ENCODE measurements at regions not wholly inside any gene's neighbourhood (a gene's known extent, or its start where the extent isn't known, plus 50 kb on each side); places are given as distances from the start of the nearest gene placed in this dataset.

GRCh38 chr5:88659529-88660263, 223.3 kb downstream of the MEF2C start:
- DNase-seq (ENCODE audit: low read depth, low spot score) (no peak), FAIRE-seq (no peak), ATAC-seq (peak; percentile 43)
- no TSS peak for BruUV-seq (replicated peaks)
- H3K27me3 ChIP-seq (replicated peaks in 1 of 2; ENCODE audit: control insufficient read depth in 2 of 2, insufficient read depth in 2 of 2, low read length in 1 of 2): peaks cover 0 to 18% of the 10 kb centered on the region in 2 experiments; a peak in 2 of 4 replicates
- POLR2A ChIA-PET: interaction anchor here (0.7 kb wide), 1 partner anchor 46 kb away, joined by 3 read pairs; no protein-coding TSS in a partner anchor
- RAD21 ChIA-PET (ENCODE audit: unreplicated experiment): interaction anchor here (0.7 to 1.2 kb wide), 3 partner anchors 16 to 879 kb away, joined by 3 read pairs; no protein-coding TSS in a partner anchor
- no peaks in the 10 kb centered on the region for H4K20me1 ChIP-seq (ENCODE audit: control insufficient read depth, insufficient read depth)
- no peaks in the 10 kb centered on the region for H3K36me3 ChIP-seq (ENCODE audit: control insufficient read depth in 2 of 2, insufficient read depth in 2 of 2, low read length in 1 of 2)
- H2AFZ ChIP-seq (ENCODE audit: control insufficient read depth, low read depth, low read length): no peak overlapping the region
- SMC1A ChIA-PET (ENCODE audit: uncharacterized antibody, unreplicated experiment): interaction anchor here (0.7 to 1.9 kb wide), 3 partner anchors 9 to 183 kb away, joined by 3 to 6 read pairs (median 4); no protein-coding TSS in a partner anchor
- intact Hi-C loops (cut with micrococcal nuclease; ENCODE audit: unreplicated experiment) (no loop called here), in situ Hi-C loops (cut with MboI) (no loop called here)
- WGBS (ENCODE audit: insufficient coverage, insufficient replicate concordance, low lambda C conversion rate, missing lambda C conversion rate): 2% methylated on average over 32 of the region's 32 CpGs
- peaks cover 20% of the 10 kb centered on the region for H3K4me1 ChIP-seq (ENCODE audit: control insufficient read depth, insufficient read depth, low read length)
- H3K4me2 ChIP-seq (ENCODE audit: control insufficient read depth, insufficient read depth): peak overlapping the region; percentile 80
- H3K27ac ChIP-seq (ENCODE audit: control insufficient read depth, insufficient read depth): no peak overlapping the region
- peak overlapping the region; percentile 44; the same call in 1 of the 2 replicates for H3K4me3 ChIP-seq
- H3K9me3 ChIP-seq (replicated peaks; ENCODE audit: control insufficient read depth, insufficient read depth, low read length): peaks cover 2% of the 10 kb centered on the region; the same call in 2 of the 3 replicates
- no peak overlapping the region for H3K9ac ChIP-seq (ENCODE audit: control insufficient read depth, insufficient read depth, low read length)
- H3K79me2 ChIP-seq (ENCODE audit: control insufficient read depth, insufficient read depth, low read length): no peaks in the 10 kb centered on the region
- CTCF ChIA-PET: interaction anchor here (0.8 to 3.1 kb wide), 4 partner anchors 16 to 31 kb away, joined by 3 to 11 read pairs (median 8); no protein-coding TSS in a partner anchor
- TF ChIP-seq FOXM1 (IDR thresholded peaks at IDR 0.05; ENCODE audit: low read depth, low read length) (no peak), IKZF2 (IDR thresholded peaks at IDR 0.05) (no peak), ZNF217 (IDR thresholded peaks at IDR 0.05) (peak; percentile 84; the same call in 1 of the 2 replicates), MEF2B (IDR thresholded peaks at IDR 0.05; ENCODE audit: partially characterized antibody, poor library complexity, severe bottlenecking) (peak; percentile 71), CBX3 (IDR thresholded peaks at IDR 0.05; ENCODE audit: borderline replicate concordance, low read depth) (no peak), BCL11A (IDR thresholded peaks at IDR 0.05; ENCODE audit: low read depth, low read length) (no peak), PKNOX1 (IDR thresholded peaks at IDR 0.05) (no peak), HDAC6 (IDR thresholded peaks at IDR 0.05; ENCODE audit: unreplicated experiment) (no peak), ZNF384 (IDR thresholded peaks at IDR 0.05; ENCODE audit: borderline replicate concordance, low read depth, low read length) (no peak), FOS (IDR thresholded peaks at IDR 0.05; ENCODE audit: borderline replicate concordance, extremely low read depth, insufficient read length) (no peak), TCF12 (IDR thresholded peaks at IDR 0.05; ENCODE audit: low read depth, low read length) (no peak), POU2F2 (IDR thresholded peaks at IDR 0.05; ENCODE audit: borderline replicate concordance, low read depth, low read length) (0 out of 3 replicates have a peak, but pooled peaks have one; percentile 9), HCFC1 (IDR thresholded peaks at IDR 0.05; ENCODE audit: low read length) (no peak), EED (IDR thresholded peaks at IDR 0.05; ENCODE audit: low read depth) (no peak), ZBTB33 (IDR thresholded peaks at IDR 0.05) (no peak), STAT1 (conservative IDR thresholded peaks at IDR 0.05) (no peak), RB1 (IDR thresholded peaks at IDR 0.05; ENCODE audit: borderline replicate concordance) (no peak)
- TF ChIP-seq, protein P1, sequence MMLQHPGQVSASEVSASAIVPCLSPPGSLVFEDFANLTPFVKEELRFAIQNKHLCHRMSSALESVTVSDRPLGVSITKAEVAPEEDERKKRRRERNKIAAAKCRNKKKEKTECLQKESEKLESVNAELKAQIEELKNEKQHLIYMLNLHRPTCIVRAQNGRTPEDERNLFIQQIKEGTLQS (IDR thresholded peaks at IDR 0.05; ENCODE audit: borderline replicate concordance, extremely low read depth, low read depth, low read length): no peak
- TF ChIP-seq, protein P2, sequence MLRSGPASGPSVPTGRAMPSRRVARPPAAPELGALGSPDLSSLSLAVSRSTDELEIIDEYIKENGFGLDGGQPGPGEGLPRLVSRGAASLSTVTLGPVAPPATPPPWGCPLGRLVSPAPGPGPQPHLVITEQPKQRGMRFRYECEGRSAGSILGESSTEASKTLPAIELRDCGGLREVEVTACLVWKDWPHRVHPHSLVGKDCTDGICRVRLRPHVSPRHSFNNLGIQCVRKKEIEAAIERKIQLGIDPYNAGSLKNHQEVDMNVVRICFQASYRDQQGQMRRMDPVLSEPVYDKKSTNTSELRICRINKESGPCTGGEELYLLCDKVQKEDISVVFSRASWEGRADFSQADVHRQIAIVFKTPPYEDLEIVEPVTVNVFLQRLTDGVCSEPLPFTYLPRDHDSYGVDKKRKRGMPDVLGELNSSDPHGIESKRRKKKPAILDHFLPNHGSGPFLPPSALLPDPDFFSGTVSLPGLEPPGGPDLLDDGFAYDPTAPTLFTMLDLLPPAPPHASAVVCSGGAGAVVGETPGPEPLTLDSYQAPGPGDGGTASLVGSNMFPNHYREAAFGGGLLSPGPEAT (IDR thresholded peaks at IDR 0.05; ENCODE audit: low read depth): no peak

Measured in GM12878 (cell line).